GM21447 (cell line): ENCODE measurements at regions not wholly inside any gene's neighbourhood (a gene's known extent, or its start where the extent isn't known, plus 50 kb on each side); places are given as distances from the start of the nearest gene placed in this dataset.

ENCODE experiments used
- ATAC-seq: cut with Tn5 transposase; IDR thresholded peaks from one replicate; pipeline ENCODE4 v1.9.1; 2021; ENCODE audit not compliant: unreplicated experiment

DNA sequence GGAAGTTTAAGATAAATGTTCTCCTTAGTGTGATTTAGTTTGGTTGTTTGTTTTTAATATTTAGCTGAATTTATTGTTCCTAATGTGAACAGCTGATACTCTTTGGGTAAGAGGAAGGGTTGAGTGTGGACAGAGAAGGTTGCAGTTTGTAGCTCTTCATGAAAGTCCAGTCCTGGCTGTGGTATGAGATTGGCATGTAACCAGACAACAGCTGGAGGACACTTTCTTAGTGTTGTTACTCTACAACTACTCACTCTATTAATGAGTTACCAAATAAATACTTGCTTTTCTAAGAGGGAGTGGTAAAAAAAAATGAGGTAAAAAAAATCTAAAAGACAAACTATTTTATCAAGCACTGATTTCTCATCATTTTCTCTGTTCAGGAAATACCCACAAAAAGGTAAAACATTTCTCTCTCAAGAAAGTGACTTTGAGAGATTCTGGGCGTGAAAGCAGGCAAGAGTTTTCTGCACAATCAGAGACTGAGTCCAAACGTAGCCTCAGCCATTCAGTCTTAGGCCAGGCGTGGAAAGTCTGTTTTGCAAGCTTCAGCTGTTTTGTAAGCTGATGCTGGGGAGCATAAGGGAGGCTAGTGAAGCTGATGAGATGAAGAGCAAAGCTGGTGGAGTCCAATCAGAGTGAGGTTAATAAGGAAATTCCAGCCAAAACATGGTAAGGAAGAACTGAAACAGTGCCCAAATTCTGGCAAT lies 138.5 kb upstream of the ARPP21 start:
- peak; percentile 55 for ATAC-seq

DNA sequence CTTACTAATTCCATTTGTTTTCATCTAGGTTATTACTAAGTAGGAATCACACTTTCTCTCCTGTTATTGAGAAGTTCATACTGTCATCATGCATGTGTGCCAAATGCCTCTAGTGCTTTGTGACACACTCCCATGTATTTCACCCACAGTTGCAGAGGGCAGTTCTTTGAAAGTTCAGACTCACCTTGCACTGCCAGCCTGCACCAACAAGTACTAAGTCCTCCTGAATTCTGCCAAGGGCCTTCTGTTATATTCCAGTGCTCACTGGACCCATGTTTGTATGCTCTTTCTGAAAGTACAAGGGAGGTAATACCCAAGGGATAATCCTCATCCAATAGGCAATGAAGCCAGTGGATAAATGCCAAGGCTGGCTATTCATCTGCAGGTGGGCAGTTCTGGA lies 136.6 kb upstream of the ARPP21 start:
- no peak for ATAC-seq

DNA sequence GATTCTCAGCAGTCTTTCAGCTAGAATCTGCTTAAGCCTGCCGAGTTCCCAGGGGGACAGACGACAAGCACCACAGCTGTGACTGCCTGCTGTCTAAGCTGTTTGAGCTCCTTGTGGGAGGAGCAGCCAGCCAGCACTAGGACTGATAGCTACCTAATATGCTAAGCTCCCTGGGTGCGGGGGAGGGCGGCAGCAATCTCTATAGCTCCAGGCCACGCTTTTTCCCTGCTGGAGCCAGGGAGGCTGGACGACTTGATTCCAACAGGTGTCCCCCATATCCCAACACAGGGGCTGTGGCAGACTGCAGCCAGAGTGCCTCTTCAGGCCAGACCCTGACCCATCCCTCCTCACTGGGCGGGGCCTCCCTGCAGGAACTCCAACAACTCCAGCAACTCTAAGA lies 134.1 kb upstream of the ARPP21 start:
- ATAC-seq, result no peak

DNA sequence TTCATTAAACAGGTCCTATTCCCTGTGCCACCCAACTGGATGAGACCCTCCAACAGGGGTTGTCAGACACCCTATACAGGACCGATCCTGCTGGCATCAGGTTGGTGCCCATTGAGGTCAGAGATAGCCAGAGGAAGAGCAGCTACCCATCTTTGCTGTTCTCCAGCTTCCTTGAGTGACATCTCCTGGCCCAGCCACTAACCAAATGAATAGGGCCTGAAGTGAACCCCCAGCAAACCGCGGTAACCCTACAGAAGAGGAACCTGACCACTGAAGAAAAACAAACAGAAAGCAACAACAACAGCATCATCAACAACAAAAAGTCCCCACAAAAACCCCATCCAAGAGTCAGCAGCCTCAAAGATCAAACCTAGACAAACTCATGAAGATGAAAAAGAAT lies 133.6 kb upstream of the ARPP21 start:
- ATAC-seq, result no peak

DNA sequence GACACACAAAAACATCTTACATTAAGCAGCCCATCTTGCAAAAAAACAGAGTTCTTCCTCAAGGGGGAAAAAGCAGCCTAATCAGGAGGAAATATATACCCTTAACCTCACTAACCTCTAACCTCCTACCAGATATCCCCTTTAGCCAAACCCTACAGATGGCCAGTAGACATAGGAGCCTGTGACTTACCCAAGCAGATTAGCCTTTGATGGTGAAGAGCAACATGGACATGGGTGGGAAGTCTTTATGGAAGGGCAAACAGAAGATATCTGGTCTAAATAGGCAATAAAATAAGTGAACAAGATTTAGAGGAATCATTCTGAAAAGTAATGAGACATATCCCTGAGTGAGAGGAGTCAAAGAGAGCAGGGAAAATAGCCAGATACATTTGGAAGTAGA lies 119.4 kb upstream of the ARPP21 start:
- no peak for ATAC-seq

DNA sequence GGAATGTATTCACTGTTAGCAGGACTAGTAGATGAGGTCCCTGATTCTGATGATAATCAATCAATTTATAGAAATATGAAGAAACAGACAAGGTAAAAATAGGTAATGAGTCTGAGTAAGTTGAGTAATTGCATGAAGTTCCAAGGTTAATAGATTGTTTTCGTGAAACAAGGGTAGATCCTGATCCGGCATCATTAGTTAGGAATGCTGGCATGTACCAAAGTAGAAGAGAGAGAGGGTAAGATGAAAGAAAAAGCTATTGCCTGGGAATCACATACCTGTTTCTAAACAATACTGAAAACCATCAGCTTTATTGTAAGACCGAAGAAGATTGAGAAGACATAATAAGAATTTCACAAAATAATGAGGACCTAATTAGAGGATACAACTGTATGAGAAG lies 118.1 kb upstream of the ARPP21 start:
- ATAC-seq, result no peak

DNA sequence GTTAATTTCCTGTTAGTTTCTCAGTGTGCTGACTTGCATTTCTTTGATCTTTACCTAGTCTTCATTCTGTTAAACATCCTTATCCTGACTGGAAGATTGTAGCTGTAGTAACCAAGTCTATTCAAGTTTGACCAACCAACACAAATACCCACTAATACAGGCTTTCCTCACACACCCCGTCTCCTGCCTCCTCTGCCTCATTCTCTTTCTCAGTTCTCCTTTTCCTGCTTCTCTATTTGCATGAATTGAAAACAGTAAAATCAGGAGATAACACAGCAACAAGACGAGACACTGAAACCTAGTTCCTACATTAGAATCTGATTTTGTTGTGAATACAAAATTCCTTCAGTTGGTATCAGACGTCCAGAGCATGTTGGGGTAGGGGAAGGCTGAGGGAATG lies 116.9 kb upstream of the ARPP21 start:
- ATAC-seq, result no peak

DNA sequence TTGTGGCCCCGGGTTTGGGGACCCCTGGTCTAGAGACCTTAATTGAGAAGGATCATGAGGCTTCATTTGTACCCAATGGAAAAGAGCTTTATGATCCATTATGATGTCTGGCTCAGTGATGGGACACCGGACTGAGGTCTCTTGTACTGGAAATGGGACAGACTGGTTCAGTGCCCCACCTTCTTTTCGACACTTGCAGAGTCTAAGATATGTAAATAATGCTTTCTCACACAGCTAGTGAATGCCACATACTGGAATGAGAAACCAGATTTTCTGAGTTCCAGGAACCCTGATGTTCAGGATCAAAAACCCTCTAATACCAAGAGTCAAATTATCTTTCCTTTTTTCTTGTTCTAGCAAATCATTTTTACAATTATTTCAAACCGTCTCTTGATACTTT lies 116.3 kb upstream of the ARPP21 start:
- no peak for ATAC-seq

DNA sequence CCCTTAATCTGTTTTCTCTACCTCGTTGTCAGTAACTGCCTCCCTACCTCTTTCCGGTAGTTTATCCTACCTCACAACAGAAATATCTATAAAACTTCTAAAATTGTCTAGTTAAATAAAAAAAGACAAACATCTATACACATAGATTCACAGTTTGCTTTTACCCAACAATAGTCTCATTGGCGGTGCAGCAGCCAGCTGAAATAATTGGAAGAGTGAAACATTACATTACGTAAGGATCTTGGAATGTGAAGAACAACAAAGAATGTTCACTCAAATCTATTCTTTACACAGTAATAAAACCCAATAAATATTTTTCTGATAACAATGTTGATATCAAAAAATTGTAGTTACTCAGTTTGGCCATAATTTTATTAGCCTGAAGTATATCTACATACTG lies 115.5 kb upstream of the ARPP21 start:
- no peak for ATAC-seq

DNA sequence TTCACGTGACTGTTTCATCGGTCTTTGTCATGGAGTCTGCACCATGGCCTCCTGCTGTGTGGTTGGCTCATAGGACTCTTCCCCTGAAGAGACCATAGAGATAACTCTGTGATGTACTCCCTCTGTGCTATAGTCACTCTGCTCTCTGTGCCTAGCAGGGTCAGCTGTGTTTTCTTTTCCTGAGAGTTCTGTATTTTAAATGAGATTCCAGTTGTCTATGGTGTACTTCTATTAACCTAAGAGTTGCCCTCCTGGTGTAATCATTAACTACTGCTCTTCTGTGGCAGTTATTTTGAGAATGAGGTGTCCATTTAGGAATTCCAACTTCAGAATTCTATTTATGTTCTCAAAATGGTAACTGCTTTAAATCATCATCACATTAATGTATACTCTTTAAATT lies 114.5 kb upstream of the ARPP21 start:
- ATAC-seq, result no peak

DNA sequence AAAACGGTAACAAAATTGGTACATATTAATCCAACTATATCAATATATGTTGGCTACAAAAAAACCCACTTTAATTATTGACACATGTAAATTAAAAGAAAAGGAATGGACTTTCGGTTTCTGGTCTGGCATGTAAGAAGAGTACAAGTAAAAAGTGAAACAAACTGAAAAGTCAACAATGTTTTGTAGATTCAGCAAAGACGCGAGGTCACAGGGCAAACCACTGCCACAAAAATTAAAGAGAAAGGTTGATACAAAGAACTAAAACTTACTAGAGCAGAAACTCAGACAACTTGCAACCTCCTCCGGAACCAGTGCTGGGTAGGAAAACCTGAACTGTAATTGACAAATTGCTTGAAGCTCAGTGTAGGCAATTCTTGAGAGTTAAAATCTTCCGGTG lies 110.6 kb upstream of the ARPP21 start:
- no peak for ATAC-seq

DNA sequence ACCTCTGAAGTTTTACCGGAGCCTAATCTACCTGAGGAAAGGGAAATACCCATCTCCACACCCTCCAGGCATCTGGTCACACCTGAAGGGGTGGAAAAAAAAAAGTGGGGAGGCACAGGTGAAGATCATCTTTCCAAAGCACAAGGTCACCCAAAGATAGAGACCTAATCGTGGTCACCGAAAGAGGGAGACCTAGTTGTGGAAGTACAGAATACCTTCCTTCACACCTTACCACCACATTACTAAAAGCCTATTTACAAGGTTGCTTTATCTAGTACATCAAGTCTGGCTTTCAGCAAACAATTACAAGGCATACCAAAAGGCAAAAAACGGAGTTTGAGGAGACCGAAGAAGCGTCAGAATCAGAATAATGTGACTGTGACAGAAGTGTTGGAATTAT lies 110.0 kb upstream of the ARPP21 start:
- ATAC-seq, result no peak

DNA sequence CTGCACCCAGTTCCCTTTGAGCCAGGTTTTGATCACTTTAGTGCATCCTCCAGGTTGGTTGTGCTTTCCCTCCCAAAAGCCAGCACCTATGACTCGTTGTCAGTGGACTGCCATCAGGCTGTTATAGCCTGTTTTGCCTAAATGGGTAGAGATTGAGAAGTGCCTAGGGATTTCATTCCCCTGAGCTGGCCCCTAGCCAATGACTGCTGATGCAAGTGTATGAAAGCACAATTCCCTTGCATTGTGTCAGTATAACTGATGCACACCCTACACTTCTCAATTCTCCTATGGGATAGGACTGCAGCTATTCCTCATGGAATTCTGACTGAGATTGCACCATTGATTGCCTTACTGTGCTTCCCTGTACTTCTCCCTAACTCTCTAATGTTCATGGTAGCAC lies 102.1 kb upstream of the ARPP21 start:
- no peak for ATAC-seq

DNA sequence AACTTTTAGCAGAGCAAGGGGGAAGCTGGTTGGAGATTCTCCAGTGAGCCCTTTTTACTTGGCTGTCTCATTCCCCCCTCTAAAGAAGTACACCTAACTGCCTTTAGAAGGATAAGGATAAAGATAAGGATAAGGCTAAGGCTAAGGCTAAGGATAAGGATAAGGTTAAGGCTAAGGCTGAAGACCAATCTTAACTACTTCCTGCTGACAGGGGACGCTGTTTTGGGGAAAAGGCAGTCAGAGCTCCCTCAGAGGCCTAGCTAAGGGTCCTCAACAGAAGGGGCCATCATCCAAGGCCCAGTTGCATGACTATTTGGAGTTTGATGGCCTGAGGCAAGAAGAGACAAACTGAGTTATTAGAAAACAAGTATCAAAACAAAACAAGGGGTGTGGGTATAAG lies 94.3 kb upstream of the ARPP21 start:
- no peak for ATAC-seq

DNA sequence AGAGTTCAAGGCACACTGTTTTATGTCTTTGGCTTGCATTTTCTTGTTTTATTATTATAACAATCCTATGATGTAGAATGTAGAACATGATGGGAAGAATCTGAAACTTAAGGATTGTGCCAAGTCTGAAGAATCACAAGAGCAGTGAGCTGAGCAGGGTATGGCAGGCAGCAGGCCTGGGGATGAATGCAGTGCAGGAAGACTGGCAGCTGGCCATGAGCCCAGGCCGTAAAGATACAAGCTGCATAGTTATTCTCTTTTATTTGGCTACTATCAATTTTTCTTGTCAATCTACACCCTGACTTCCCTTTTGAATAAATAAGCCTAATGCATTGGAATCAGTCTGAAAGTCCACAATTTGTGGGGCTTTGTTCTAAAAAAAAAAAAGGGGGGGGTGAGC lies 89.6 kb upstream of the ARPP21 start:
- ATAC-seq, result no peak

DNA sequence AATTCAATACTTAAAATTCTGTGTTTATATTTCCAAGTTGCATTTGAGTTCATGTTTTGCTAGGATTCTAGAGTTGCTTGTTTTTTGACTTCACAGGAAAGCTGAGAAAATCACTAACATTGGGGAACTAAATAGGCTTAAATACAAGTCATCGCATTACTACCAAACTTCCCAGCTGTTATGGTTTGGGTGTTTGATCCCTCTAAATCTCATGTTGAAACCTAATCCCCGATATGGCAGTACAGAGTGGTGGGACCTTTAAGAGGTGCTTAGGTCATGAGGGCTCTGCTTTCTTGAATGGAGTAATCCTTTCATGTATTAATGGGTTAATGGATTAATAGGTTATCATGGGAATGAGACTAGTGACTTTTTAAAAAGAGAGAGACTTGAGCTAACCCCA lies 77.2 kb upstream of the ARPP21 start:
- no peak for ATAC-seq

DNA sequence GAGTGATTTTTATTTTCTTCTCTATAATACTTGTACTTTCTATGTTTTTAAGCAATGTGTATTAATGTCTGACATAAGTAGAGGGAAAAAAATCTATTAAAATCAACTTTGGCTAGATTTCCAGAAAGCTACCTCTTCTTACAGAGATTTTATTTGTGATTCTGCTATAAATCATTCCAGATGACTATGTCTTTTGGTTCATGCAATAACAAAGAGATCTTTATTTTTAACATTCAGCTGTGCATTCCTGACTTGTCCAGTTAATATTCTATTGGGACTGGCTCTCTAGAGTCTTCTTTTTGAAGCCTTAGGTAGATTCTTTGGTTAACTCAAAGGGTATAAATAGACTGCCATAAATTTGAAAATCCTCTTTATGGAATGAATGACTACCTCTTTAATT lies 74.3 kb upstream of the ARPP21 start:
- ATAC-seq, result no peak
